Activated CD4-positive, alpha-beta T cell treated with anti-CD3 and anti-CD28 coated beads, Interleukin-2, Interleukin-4, amounts not matched to agents 100 ng/mL and 50 ng/mL, durations not matched to agents 16 hours and 8 hours (primary cell): ENCODE measurements at regions not wholly inside any gene's neighbourhood (a gene's known extent, or its start where the extent isn't known, plus 50 kb on each side); places are given as distances from the start of the nearest gene placed in this dataset.

Source experiments
- DNase-seq: peaks from one replicate; pipeline ENCODE4 v3.0.0-alpha.2; 2020; ENCODE audit warnings: low spot score

DNA sequence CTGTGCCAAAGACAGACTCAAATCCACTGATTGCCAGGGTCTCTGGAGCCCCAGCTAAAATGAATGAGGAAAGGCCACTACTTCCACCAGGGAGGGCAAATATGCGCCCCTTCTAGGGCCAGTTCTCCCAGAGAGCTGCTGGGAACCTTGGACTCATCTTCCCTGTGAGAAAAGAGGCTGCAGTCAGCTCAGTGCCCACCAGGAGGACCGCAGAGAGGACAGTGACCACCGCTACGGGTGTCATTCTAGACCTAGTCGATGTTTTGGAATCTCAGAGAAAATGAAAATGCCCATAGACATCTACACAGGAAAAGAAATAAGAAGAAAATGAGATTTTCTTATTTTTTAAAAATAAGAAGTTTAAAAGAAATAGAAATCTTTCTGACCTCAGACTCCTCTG, 235.1 kb downstream of the UQCRFS1 start:
- DNase-seq: no peak

DNA sequence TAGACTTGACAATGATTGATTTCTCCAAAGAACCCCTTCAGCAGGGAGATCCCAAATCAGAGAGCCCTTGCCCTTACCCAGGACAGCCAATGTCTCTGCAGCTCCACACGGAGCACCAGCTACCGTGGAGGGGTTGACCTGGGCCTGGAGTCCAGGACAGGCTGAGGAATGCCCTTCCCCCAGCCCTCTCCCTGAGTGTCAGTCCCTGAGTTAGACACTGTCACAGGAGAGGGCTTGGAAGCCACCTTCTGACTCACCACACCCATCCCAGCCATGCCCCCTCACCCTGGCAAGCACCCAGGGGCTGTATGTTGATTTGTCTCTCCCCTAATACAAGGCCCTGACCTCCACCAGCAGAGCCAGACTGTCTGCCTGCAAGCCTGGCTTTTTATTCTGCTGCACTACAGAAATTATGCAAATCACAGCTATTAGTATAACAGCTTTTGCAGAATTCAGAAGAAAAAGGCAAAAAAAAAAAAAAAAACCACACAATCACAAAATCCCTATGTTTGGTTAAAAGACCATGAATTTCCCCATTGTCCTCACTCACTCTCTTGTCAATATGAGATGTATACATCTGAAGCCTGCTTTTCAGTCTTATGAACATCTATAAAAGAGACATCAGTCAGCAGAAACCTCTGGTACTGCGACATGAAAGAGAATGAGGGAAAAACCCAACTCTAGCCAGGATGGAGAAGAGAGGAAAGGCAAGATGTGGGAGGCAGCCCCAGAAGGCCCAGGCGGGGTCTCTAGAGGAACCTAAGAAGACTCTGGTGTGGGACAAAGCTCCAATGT, 240.7 kb downstream of the UQCRFS1 start:
- DNase-seq: no peak

GRCh38 chr19:28971513-28971912, 241.4 kb downstream of the UQCRFS1 start:
- no peak for DNase-seq

GRCh38 chr19:28971049-28971448, 241.9 kb downstream of the UQCRFS1 start:
- no peak for DNase-seq

DNA sequence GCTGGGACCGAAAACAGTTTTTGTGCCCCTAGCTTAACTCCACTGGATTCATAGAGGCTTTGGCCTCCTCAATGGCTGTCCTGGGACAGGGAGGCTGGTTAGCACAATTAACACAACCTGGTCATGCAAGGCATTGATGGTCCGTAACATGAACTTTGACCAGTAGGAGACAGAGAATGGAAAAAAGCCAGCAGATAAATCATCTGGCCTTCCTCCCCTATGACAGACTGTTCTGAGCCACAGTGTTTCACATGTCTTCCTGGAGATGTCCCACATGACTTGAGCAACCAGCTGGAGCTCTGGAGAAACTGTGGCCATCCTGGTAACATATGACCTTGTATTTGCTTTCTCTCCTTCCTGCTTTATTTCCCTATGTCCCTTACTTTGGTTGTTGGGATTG, 244.2 kb downstream of the UQCRFS1 start:
- no peak for DNase-seq

GRCh38 chr19:28966737-28967399, 246.1 kb downstream of the UQCRFS1 start:
- no peak for DNase-seq

DNA sequence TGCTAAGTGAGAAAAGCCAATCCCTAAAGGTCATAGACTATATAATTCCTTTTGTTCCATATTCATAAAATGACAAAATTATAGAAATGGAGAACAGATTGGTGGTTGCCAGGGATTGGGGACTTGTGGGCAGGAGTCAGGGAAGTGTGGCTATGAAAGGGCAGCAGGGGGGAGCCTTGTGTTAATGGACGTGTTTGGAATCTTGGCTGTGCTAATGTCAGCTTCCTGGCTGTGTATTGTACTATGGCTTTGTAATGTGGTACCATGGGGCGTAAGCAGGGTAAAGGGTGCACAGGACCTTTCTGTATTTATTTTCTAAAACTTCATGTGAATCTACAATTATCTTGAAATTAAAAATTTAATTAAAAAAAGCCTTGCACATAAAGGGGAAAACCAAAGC, 248.5 kb downstream of the UQCRFS1 start:
- DNase-seq: no peak

DNA sequence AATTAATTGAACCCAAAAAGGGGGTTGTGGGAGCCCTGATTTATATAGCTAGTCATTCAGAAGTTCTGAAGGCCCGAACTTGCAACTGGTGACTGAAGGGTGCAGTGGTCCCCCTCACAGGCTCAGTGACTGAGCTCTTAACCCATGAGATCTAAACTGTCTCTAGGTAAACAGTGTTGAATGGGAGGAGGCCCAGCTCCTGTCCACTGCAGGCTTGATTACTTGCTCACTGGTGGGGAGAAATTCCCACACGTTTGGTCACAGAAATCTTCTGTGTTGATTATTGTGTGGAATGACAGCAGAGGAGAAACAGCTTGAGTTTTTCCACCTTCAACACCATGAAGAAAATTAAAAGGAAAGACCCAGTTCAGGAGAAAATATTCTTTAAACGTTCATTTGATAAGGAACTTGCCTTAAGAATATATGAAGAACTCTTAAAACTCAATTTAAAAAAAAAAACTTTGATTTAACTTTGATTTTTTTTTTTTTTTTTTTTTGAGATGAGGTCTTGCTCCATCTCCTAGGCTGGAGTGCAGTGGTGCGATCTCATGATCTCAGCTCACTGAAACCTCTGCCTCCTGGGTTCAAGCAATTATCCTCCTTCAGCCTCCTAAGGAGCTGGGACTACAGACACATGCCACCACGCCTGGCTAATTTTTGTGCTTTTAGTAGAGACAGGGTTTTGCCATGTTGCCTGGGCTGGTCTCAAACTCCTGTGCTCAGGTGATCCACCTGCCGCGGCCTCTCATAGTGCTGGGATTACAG, 249.3 kb downstream of the UQCRFS1 start:
- DNase-seq: no peak

DNA sequence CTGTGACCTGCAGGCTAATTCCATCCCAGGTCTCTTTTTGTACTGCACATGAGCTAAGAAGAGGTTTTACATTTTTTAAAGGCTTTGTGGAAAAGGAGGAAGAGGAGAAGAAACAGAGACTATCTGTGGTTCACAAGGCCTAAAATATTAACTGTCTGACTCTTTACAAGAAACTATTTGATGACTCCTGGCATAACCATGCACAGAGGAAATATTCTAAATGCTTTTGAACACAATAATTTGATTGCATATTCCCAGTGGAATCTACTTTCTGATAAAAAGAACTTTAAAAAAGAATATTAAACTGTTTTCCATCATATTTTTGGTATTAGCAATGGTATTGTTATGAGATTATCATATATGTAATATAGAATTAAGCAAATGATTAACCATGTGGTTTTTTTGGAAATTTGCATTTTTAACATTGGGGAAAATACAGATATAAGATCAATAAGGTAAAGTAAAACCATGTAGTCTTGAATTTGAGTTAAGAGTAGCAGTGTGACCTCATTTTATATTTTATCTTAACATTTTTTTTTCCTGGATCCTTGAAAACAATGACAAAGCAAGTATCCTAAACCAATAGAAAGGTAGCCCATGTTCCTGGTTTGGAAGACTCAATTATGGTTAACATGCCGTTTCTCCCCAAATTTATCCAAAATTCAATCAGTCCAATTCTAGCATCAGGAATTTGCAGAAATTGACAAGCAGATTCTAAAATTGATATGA, 251.0 kb downstream of the UQCRFS1 start:
- DNase-seq: no peak

DNA sequence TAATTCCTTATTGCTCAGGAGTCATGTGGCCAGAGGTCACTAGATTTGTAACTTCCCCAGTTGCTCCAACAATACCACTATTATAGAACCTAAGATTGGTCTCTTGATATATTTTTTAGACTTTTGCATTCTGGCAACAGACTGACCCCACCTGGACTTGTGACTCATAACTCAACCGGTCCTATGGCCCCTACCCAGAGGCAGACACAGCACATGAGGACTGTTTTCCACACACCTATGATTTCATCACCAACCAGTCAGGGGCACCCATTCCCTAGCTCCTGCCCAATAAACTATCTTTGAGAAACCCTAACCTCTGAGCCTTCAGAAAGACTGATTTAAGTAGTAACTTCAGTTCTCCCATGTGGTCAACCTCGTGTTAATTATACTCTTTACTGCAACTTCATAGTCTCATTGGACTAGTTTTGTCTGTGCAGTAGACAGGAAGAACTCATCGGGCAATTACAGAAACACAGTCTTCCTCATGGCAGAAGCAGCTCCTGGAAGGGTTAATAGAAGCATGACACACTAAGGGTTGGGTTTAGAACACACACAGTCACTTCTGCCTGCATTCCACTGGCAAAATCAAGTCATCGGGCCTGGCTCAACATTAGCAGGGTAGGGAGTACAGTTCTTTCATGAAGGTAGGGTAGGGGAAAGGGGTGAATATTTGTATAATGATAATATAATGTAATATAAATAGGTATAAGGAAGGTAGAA, 251.8 kb downstream of the UQCRFS1 start:
- no peak for DNase-seq

DNA sequence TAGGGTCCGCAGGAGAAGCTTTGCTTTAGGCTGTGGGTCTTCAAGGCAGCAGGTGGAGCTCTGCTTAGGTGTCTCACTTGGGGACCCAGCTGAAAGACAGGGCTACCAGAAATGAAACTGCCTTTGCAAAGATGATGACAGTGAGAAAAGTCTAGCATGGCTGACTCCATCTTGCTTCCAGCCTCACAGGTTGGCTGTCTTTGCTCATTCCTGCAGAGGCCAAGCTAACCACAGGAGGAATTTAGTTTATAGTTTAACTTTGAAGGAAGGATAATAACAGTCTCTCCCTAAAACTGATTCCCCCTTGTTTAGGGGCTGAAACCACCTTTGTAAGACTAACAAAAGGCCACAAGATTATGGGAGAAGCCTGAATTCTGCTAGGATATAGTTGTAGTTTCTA, 252.4 kb downstream of the UQCRFS1 start:
- DNase-seq: no peak

GRCh38 chr19:28956961-28957360, 256.0 kb downstream of the UQCRFS1 start:
- DNase-seq: no peak

DNA sequence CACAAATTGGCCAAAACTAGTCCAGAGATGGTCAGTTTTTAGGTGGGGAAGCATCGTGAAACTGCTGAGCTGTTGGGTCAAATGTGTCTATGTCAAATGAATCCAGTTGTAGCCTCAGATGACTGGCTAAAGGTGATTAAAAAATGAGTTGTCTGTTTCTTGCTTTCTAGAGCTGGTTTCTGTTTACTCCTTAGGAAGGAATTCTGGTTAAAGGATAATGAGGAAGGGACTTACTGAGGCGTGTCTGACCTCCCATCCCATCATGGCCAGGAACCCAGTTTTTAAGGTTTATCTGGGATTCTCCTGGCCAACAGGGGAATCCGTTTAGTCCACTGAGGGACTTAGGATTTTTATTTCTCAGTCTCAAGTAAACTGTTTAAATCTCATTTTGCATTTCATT, 256.5 kb downstream of the UQCRFS1 start:
- no peak for DNase-seq

DNA sequence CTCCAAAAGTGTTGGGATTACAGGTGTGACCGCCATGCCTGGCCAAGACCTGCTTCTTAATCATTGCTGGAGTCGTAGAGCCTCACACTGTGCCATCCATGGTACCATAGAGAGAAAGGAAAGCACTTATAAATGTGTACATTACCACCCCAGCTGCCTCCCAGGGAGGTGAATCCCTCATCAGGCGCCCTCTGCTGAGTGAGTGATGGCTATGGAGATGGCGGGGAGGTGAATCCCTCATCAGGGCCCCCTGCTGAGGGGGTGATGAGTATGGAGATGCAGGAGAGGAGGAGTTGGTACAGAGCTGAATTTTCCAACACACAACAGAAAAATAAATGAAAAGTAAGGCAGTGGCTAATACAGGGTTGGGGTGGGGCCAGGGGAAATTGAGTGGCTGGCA, 263.4 kb downstream of the UQCRFS1 start:
- DNase-seq: no peak

- DNase-seq: no peak
Measured at GRCh38 chr19:28949027-28949426, 263.9 kb downstream of the UQCRFS1 start.

DNA sequence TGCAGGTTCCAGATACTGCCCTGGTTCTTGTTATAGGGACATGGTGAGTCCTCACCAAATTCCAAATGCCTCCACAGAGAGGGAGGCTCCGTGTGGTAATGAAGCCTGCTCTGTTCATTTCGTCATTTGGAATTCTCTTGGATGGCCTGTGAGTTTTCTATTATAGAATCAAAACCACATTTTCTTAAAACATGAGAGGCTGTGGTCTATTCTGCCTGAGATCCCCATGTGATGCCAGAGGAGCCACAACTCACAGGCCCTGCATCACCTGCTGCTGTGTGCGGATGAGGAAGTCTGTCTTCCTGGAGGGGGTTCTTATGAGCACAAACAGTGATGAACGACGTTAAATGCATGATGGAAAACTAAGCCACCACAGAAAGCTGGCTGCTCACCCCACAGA, 264.4 kb downstream of the UQCRFS1 start:
- no peak for DNase-seq

GRCh38 chr19:28948026-28948425, 264.9 kb downstream of the UQCRFS1 start:
- DNase-seq: no peak

DNA sequence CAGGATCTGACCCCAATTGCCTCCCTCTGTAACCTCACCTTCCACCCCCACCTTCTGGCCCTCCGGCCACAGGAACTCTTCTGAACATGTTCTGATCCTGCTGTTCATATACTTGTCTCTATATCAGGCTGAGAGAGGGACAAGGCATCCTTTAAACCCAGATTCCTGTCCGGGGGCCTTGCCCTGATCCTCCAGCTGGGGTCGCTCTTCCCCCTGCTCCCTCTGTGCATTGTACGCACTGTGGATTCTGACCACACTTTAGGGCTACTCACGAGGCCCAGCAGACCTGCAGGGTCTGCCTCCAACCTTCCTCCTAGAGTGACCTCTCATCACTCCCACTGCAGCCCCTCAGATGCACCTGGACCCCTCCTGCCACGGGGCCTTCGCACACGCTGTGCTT, 269.3 kb downstream of the UQCRFS1 start:
- no peak for DNase-seq

DNA sequence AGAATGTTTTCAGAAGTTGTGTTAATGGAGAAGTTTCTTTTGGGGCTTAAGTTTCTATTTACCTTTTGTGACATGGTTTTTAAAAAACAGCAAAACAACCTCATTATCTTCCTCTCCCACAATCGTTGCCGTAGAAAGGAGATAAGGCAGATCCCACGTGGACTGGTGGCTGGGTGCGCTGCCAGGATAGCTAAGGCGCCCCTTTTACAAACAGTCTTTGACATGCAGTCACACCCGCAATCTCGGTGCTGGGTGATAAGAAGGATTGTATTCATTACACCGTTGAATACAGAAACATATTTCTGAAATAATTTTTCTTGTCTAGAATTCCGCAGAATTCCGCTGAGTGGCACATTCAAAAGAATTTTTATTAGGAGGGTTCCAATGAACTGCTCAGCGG, 271.1 kb downstream of the UQCRFS1 start:
- no peak for DNase-seq

- DNase-seq: no peak
Measured at GRCh38 chr19:28940751-28941500, 272.0 kb downstream of the UQCRFS1 start.

- no peak for DNase-seq
Measured at GRCh38 chr19:28939236-28939635, 273.7 kb downstream of the UQCRFS1 start.
